HG02973 (cell line): ENCODE measurements at regions not wholly inside any gene's neighbourhood (a gene's known extent, or its start where the extent isn't known, plus 50 kb on each side); places are given as distances from the start of the nearest gene placed in this dataset.
"Not testable (repeated sequence)": the region's sequence is repeated elsewhere in the genome, so short reads cannot be mapped to it uniquely, and the experiment has no call there.

Source experiments
- ATAC-seq: cut with Tn5 transposase; IDR thresholded peaks from one replicate; pipeline ENCODE4 v1.9.1; 2021; ENCODE audit warnings: moderate library complexity; ENCODE audit not compliant: unreplicated experiment

DNA sequence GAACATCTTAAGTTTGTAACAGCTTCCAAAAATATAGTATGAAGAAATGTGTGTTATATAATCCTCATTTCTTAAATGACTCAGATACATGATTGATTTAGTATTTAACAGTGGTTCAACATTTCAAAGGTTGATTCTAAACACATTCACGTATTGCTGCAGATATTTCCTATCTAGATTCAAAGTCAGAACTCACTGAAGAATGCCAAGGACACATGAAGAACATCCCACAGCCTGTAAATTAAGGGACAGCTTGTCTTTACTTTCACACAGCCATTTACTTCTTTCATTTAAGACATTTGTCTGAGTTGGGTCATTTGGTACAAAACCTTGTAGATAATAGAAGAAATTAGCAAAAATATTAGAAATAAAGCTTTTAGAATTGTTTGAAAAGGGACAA lies 66.9 kb upstream of the CPSF6 start:
- ATAC-seq, result no peak

DNA sequence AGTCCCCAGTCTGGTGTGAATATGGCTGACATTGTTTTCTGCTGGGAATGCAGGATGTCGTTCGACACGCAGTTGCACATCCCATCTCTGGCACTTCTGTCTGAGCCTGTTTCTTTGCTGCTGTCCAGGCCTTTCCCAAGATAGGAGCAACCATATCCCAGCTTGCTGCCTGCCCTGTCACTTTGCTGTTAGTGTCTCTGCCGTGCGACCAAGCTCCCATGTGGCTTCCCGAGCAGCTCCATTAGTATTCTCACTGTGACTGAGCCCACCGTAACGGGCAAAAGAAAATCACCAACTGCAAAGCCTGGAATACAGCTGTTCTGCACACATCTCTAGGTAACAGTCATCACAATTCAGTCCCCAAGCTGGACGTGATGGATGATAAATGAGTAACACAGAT lies 66.0 kb upstream of the CPSF6 start:
- no peak for ATAC-seq

DNA sequence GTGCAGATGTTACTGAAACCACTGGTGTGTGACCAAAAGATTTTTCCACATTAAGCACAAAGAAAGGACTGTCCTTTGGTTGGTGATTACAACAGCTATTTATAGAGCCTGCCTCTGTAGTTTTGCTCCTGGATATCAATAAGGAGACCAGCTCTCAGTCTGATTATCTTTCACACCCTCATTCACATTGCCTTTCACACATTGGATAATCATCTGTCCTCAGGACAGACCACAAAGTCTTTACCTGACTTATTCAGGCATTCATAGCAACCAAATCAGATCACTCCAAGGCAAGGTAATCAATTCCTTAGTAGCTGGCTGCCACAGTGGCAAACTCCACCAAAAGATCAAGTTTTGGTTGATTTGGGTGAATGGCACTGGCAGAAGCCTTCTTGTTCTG lies 59.6 kb upstream of the CPSF6 start:
- ATAC-seq, result no peak

DNA sequence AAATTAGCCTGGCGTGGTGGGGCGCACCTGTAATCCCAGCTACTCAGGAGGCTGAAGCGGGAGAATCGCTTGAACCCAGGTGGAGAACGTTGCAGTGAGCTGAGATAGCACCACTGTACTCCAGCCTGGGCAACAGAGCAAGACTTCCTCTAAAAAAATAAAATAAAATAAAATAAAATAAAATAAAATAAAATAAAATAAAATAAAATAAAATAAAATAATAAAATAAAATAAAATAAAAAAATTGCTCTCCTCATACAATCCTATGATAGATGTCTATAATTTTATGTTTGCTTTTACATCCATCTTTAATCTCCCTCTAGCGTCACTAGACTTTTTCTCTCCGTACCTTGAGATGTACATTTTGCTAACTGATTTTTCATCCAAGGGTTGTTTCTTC lies 51.8 kb upstream of the CPSF6 start:
- not testable (repeated sequence) for ATAC-seq

DNA sequence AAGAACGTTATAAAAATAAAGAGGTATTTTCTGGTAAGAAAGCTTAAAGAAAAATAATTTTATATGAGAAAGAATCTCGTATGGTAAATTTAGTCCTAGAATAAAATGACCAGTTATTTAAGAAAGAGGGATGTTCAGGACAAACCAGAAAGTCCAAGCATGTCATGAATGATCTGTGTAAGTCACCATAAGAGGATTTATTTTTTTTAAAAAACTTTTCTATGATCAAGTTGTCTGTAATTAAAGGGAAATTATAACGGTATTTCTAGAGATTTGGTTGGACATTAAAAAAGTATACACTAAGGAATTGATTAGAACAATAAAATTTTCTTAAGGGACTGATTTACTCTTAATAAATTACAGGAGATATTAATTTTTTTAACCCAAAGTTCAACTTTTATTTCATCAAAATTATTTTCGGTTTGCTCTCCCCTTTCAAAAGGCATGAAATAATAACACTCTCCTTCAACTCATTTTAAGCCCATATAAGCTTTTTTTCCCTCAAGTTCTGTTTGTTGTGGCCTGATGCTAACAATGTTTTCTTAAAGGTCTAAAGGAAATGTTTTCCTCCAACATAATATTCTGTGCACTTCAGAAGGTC lies 49.9 kb upstream of the CPSF6 start:
- no peak for ATAC-seq
